Astrocyte (in vitro differentiated cells and primary cell): ENCODE measurements at regions not wholly inside any gene's neighbourhood (a gene's known extent, or its start where the extent isn't known, plus 50 kb on each side); places are given as distances from the start of the nearest gene placed in this dataset.

Experiments
- DNase-seq: peaks from one replicate; pipeline ENCODE4 v3.0.0-alpha.2; 2010; ENCODE audit warnings: low read depth
- FAIRE-seq: peaks from 2 replicates; lab custom pipeline; 2011; peaks lifted over from hg19 to GRCh38; lab: Jason Lieb, UNC
- H2AFZ ChIP-seq: 2 replicates; pipeline ENCODE4 v1.6.0; 2012; ENCODE audit warnings: low read depth, low read length, inconsistent platforms
- H3K27ac ChIP-seq: 2 replicates; pipeline ENCODE4 v1.5.1; 2011; ENCODE audit warnings: low read depth, low read length, inconsistent platforms
- H3K27me3 ChIP-seq: 2 replicates; pipeline ENCODE4 v1.6.0; 2011; ENCODE audit warnings: low read length, inconsistent platforms; ENCODE audit not compliant: insufficient read depth
- H3K36me3 ChIP-seq: 2 replicates; pipeline ENCODE4 v1.5.1; 2011; ENCODE audit warnings: low read length, inconsistent platforms; ENCODE audit not compliant: insufficient read depth
- H3K4me1 ChIP-seq: 2 replicates; pipeline ENCODE4 v1.5.1; 2011; ENCODE audit warnings: low read length, inconsistent platforms; ENCODE audit not compliant: insufficient read depth
- H3K4me2 ChIP-seq: 2 replicates; pipeline ENCODE4 v1.6.0; 2012; ENCODE audit warnings: low read length, inconsistent platforms
- H3K4me3 ChIP-seq: 2 replicates; pipeline ENCODE4 v1.5.1; 2011; ENCODE audit warnings: low read depth, mild to moderate bottlenecking, low read length, inconsistent platforms; ENCODE audit not compliant: insufficient read depth
- H3K79me2 ChIP-seq: 2 replicates; pipeline ENCODE4 v1.6.0; 2012; ENCODE audit warnings: mild to moderate bottlenecking, low read length, inconsistent platforms; ENCODE audit not compliant: insufficient read depth
- H3K9ac ChIP-seq: 2 replicates; pipeline ENCODE4 v1.6.0; 2012; ENCODE audit warnings: mild to moderate bottlenecking, low read length, inconsistent platforms
- H3K9me3 ChIP-seq: 2 replicates; pipeline ENCODE4 v1.5.1; 2012; ENCODE audit warnings: low read depth, mild to moderate bottlenecking, low read length, inconsistent platforms; ENCODE audit not compliant: insufficient read depth
- H4K20me1 ChIP-seq: 2 replicates; pipeline ENCODE4 v1.6.0; 2012; ENCODE audit warnings: low read length, inconsistent platforms; ENCODE audit not compliant: insufficient read depth
- H3K27ac Mint-ChIP-seq: one replicate; pipeline ENCODE4 v1.8.0; 2021; ENCODE audit warnings: mild to moderate bottlenecking, mixed read lengths; ENCODE audit not compliant: unreplicated experiment
- H3K27me3 Mint-ChIP-seq: one replicate; pipeline ENCODE4 v1.8.0; 2021; ENCODE audit warnings: low read depth, mixed read lengths; ENCODE audit not compliant: unreplicated experiment
- H3K36me3 Mint-ChIP-seq: one replicate; pipeline ENCODE4 v1.8.0; 2021; ENCODE audit warnings: low read depth, mixed read lengths; ENCODE audit not compliant: unreplicated experiment
- H3K4me1 Mint-ChIP-seq: one replicate; pipeline ENCODE4 v1.8.0; 2021; ENCODE audit warnings: low read depth, mixed read lengths; ENCODE audit not compliant: unreplicated experiment
- H3K4me3 Mint-ChIP-seq: one replicate; pipeline ENCODE4 v1.8.0; 2021; ENCODE audit warnings: mild to moderate bottlenecking, moderate library complexity, mixed read lengths; ENCODE audit not compliant: unreplicated experiment
- H3K9me3 Mint-ChIP-seq: one replicate; pipeline ENCODE4 v1.8.0; 2021; ENCODE audit warnings: mild to moderate bottlenecking, mixed read lengths; ENCODE audit not compliant: unreplicated experiment
- CTCF ChIP-seq: IDR thresholded peaks from 2 replicates; pipeline ENCODE4 v1.5.1; 2011; ENCODE audit warnings: low read depth, mild to moderate bottlenecking, inconsistent platforms, low read length, moderate library complexity; ENCODE audit not compliant: insufficient read depth
- EZH2 ChIP-seq: IDR thresholded peaks from 2 replicates; pipeline ENCODE4 v1.6.1; 2012; ENCODE audit warnings: mild to moderate bottlenecking, low read length, inconsistent platforms; ENCODE audit not compliant: insufficient read depth

- Mint-ChIP-seq H3K9me3 (no peaks in the 10 kb centered on the region), H3K4me1 (peaks cover 24% of the 10 kb centered on the region), H3K27ac (peak overlapping the region; percentile 41), H3K27me3 (peaks cover 17% of the 10 kb centered on the region), H3K4me3 (no peak overlapping the region), H3K36me3 (no peaks in the 10 kb centered on the region)
- H2AFZ ChIP-seq, result no peak overlapping the region
- no peaks in the 10 kb centered on the region for H3K4me1 ChIP-seq
- no peaks in the 10 kb centered on the region for H3K79me2 ChIP-seq
- H3K36me3 ChIP-seq, result no peaks in the 10 kb centered on the region
- H3K4me3 ChIP-seq, result no peak overlapping the region
- no peak overlapping the region for H3K9ac ChIP-seq
- FAIRE-seq (no peak), DNase-seq (no peak)
- no peaks in the 10 kb centered on the region for H3K9me3 ChIP-seq
- H3K27me3 ChIP-seq, result no peaks in the 10 kb centered on the region
- no peak overlapping the region for H3K27ac ChIP-seq
- H3K4me2 ChIP-seq, result no peak overlapping the region
- H4K20me1 ChIP-seq, result no peaks in the 10 kb centered on the region
- TF ChIP-seq CTCF (no peak), EZH2 (no peak)
Measured at GRCh38 chr6:187210-187861, 105.0 kb upstream of the DUSP22 start.

GRCh38 chr6:188821-189655, 103.2 kb upstream of the DUSP22 start:
- no peaks in the 10 kb centered on the region for H3K9me3 ChIP-seq
- H3K4me3 ChIP-seq, result no peak overlapping the region
- no peak overlapping the region for H3K27ac ChIP-seq
- FAIRE-seq, result no peak
- no peak overlapping the region for H2AFZ ChIP-seq
- Mint-ChIP-seq H3K9me3 (no peaks in the 10 kb centered on the region), H3K27ac (no peak overlapping the region), H3K4me1 (peaks cover 24% of the 10 kb centered on the region), H3K36me3 (no peaks in the 10 kb centered on the region), H3K4me3 (no peak overlapping the region), H3K27me3 (peaks cover 7% of the 10 kb centered on the region)
- DNase-seq, result peak; percentile 74
- no peak overlapping the region for H3K9ac ChIP-seq
- no peak overlapping the region for H3K4me2 ChIP-seq
- H3K27me3 ChIP-seq, result no peaks in the 10 kb centered on the region
- no peaks in the 10 kb centered on the region for H3K79me2 ChIP-seq
- H4K20me1 ChIP-seq, result no peaks in the 10 kb centered on the region
- H3K36me3 ChIP-seq, result no peaks in the 10 kb centered on the region
- TF ChIP-seq CTCF, result peak; percentile 87
- no peak for TF ChIP-seq EZH2
- H3K4me1 ChIP-seq, result no peaks in the 10 kb centered on the region
